Stimulated activated CD4-positive, alpha-beta T cell treated with anti-CD3 and anti-CD28 coated beads, Interleukin-2, amount 100 ng/mL, for 24 hours (primary cell): ENCODE measurements at regions not wholly inside any gene's neighbourhood (a gene's known extent, or its start where the extent isn't known, plus 50 kb on each side); places are given as distances from the start of the nearest gene placed in this dataset.

Experiments used
- DNase-seq, 2 donors: peaks; one replicate each; pipeline ENCODE4 v3.0.0-alpha.2; 2020

DNA sequence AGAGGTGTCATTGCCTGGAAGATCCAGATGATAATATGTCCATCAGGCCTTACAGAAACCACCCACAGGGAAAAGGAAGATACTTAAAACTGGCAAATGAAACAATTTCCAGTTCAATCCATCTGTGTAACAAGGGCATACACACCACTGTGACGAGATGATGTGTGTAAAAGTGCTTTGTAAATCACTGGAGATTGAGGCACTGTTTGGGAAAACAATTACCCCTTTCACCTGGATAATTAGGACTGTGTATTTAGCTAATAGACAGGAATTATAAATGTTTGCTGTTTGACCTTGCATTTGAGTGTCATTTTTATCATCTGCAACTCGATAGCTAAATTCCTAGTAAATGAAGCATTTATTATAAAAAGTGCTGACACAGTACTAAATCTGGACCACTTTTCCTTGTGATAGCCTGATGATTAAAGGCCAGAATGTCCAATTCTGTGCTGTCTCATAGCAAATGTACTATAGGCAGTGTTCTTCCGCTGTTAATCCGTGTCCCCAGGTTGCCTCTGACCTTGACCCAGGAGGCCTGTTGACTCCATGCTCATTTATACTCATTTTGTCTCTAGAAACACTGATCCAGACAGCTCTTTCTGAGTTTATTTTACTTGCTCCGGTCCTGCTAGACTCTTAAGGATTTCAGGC, 105.8 kb downstream of the LACC1 start:
- no peak for DNase-seq

GRCh38 chr13:43986421-43986981, 106.8 kb downstream of the LACC1 start:
- DNase-seq = no peak

DNA sequence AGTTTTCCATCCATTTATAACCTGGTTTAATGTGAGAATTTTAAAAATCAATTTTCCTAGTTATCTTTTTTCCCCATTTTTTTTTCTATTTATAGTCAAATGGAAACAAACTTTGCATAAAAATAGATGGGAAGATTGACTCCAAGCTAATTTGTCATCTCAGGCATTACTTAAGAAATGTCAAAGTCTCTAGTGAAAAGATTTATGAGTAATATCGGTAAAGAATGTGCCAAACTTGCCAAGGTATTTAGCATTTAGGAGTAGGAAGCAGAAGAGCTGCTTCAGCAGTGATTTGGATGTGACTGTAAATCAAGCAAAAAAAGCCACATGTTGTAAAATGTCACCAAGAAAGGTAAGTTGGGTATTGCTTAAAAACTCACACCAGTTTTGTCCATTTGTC, 108.6 kb downstream of the LACC1 start:
- no peak for DNase-seq

GRCh38 chr13:43990021-43990420, 110.3 kb downstream of the LACC1 start:
- DNase-seq = no peak

GRCh38 chr13:43990829-43991228, 111.1 kb downstream of the LACC1 start:
- DNase-seq = no peak

DNA sequence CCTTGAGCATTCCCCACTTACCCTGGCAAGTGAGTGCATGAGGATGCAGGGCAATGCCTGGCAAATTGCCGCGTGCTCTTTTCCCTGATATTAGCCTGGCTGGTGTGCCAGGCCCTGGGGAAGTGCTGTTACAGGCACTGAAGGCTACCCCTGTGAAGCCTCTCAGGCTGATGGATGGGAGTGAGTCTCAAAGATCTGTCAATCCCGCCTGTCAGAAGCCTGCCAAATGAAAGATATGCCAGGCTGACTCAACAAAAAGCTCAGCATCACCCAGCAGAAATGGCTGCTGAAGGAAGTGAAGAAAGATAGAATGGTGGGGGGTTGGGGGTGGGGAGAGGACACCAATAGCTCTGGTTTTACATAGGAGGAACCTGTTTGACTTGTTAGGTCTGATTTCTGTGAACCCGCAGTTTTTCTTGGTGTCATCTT, 112.1 kb downstream of the LACC1 start:
- no peak for DNase-seq

DNA sequence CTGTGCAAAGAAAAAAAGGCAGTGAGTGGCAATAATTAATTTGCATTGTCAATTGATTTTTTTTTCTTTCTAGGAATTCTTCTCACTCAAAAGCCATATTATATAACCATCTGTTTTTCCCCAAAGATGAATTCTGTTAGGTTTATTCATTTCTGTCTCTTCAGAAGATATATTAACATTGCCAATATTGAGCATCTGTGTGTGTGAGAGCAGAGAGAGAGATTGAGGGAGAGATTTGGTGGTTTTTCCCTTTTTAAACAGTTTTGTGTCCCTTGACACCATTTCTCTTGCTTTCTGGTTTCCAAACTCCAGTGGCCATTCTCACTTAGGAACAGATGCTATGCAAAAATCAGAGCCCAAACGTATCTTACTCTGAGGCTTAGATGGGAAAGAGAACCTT, 112.5 kb downstream of the LACC1 start:
- DNase-seq = no peak

DNA sequence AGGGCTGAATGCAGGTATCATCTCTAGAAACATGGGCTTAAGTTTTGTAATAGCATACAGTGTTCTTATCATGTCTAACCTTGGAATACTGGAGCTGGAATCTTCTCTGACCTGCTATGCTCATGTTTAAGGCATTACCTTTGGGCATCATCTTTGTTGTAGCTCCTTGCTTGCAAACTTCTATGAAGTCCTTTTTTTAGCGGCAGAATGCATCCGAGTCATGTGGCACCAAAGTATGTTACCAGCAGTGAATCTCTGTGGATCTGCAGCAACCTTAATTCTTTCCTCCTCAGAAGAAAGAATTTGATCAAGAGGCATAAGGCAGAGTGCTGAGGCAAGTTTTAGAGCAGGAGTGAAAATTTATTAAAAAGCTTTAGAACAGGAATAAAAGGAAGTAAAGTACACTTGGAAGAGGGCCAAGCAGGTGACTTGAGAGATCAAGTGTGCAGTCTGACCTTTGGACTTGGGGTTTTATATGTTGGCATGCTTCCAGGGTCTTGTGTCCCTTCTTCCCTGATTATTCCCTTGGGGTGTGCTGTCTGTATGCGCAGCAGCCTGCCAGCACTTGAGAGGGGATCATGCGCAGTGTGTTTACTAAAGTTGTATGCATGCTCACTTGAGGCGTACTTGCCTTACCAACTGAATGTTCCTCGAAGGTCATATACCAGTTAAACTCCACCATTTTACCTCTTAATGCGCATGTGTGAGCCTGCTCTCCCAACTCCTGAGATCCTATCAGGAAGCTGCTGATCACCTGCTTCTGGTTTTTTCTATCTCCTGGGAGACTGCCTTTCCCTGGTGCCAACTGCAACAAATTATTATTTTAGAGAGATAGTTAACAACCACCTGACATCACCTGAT, 115.5 kb downstream of the LACC1 start:
- DNase-seq = no peak

GRCh38 chr13:43996221-43996620, 116.5 kb downstream of the LACC1 start:
- DNase-seq = no peak

GRCh38 chr13:44003481-44003880, 123.8 kb downstream of the LACC1 start:
- DNase-seq = no peak

DNA sequence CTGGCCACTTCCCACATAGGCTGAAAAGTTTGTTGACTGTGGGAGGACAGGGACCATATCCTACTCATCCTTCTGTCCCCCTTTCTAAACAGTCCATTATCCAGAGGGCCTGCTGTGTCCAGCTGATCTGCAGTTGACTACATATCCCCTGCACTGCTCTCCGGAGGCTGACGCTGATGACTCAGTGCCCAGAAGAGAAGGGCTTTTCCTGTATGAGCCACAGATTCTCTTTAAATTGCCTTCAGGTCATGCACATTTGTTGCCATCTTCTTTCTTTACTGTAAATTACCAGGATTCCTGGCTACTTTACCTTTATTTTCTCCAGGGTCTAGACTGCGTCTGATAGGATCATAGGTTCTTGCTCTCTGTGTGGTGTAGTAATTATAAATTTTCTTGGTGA, 125.2 kb downstream of the LACC1 start:
- no peak for DNase-seq

DNA sequence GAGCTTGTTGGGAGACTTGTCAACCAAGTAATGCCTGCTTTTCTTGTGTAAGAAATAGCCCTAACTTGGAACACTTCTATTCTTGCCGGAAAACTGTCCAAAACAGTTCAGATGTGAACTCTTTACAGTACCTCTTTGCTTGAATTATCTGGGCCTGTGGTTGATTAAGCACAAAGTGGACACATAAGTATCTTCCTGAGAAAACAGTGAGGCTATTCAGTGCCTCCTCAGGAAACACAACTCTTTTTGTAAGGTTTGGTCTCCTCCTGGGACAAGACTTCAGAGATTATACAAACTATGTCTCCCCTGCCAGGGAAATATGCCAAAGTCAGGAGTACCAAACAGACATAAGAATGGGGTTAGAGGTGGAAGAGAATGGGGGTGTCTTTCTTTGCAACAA, 127.7 kb downstream of the LACC1 start:
- DNase-seq = no peak

DNA sequence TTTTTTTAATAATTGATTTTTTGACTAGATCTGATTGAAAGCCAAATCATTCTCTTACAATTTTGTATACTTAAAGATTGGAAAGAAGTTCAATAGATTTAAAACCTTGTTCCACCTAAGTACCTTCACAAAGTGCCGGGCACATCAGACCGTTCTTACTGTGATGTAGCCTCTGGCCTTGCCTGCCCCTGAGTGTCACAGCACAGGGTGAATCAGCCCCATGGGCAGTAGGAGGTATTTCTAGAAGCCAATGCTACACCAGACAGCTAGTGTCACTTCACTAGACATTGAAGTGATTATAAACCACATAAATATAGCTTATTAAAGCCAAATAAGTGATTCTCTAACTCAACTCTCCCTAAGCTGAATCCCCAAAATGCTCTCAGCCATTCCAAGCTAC, 131.3 kb downstream of the LACC1 start:
- DNase-seq = no peak

- no peak for DNase-seq
Observed at GRCh38 chr13:44012910-44013757, 133.4 kb downstream of the LACC1 start.

DNA sequence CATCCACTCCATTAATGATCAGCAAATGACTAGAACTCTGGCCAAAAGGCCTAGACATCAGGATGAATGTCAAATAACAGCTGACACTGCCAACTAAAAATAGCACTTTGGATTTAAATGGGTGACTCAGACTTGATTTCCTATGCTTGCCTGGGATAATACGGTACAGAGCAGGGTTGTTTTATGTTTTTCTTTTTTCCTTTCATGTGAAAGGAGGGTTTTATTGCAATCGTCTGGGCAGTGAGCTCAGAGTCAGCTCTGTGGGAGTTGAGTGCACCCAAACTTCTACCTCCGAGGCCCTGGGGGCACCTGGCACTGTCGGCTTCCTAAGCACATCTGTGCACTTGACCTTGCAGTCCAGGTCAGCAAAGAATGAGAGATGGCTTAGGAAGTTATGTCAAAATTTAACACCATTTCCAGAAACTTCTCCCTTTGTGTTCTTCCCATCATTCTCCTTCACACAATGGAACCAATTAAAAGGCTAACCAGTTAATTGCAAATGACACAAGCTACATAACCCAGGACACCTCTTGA, 134.1 kb downstream of the LACC1 start:
- no peak for DNase-seq

GRCh38 chr13:44014501-44014900, 134.8 kb downstream of the LACC1 start:
- DNase-seq = no peak

DNA sequence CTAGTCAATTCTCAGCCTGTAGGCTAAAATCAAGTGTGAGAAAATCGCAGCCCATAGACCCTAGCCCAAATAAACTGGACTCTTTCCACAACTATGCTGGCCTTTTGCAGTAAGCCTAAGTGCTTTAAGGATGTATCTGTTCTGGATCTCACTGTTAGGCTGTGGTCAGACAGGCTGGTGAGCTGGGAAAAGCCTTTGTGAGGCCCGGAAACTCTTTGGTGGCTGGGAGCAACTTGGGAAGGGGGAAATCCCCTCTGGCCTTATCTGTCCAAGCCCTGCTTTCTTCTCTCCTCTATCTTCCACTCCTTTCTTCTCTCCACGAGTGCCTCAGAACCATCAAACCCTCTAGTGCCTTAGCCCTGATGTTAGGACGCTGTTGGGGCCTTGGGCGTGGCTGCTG, 135.4 kb downstream of the LACC1 start:
- DNase-seq = no peak

GRCh38 chr13:44015811-44016210, 136.1 kb downstream of the LACC1 start:
- no peak for DNase-seq

DNA sequence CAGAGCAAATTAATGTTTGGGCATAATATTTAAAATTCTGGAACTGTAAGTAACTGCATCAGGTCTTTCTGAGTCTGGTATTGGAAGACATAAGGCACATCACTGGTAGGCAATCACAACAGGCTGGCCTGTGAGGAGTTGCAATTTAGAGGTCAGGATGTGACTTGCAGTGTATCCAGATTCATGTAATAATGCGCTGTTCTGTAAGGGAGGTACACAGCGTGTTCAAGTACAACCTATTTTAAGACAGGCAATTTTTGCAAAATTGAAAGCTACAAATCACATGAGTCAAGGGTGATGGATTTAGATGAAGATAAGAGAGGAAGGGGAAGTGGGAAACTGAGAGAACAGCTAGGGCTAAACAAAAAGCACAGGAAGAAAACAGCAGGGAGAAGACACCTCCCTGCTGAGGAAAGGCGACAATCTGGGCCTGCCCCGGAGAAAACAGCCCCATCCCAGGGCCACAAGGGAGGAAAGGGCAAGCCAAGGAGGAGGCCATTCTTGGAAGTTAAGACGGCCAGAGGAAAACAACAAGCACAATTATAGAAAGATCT, 138.1 kb downstream of the LACC1 start:
- DNase-seq = no peak

- no peak for DNase-seq
Observed at GRCh38 chr13:44019651-44020050, 139.9 kb downstream of the LACC1 start.

DNA sequence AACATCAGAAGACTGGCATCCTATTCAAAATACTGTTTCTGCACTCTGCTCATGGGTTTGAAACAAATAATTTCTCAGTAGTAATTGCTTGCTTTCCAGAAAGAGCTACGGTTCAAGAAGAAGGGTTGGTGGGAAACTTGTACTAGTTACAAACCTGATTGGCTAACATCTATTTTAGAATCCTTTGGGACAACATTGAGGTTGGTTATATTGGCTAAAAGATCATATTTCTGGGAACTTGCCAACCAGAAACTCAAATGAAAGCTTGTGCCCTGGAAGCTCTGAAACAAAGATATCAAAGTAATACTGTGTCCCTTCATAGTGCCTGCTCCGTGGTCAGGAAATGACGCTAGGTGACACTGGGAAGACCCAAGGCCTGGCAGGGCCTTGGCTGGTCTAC, 141.7 kb downstream of the LACC1 start:
- no peak for DNase-seq

DNA sequence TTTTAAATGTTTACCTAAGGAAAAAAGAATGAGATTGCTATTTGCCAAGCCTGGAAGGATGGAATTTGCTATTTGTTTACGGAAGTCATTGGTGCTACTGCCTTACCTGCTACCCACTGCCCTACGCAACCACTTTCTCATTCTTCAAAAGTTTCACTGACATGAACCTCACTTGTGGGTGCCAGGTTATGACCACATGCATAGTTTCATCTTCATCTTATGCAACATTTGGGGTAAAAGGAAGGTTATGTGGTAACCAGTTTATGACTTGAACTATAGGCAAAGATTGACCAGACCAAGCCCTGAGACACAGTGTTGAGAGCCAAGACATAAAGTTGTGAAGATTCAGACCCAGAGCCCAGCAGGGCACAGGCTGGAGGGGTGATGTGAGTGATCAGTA, 142.5 kb downstream of the LACC1 start:
- DNase-seq = no peak
